K562 (cell line): ENCODE measurements at regions not wholly inside any gene's neighbourhood (a gene's known extent, or its start where the extent isn't known, plus 50 kb on each side); places are given as distances from the start of the nearest gene placed in this dataset.
A peak's percentile ranks its signal among the peaks of the same experiment; 100 is the strongest.

Experiments
- MTA3 ChIP-seq: fragments of 450-650 bp; formaldehyde crosslinking; IDR thresholded peaks from 2 replicates; pipeline ENCODE4 v1.6.1; 2017; ENCODE audit warnings: mild to moderate bottlenecking, borderline replicate concordance
- TF ChIP-seq, protein P1 (sequence below), 3 experiments: IDR thresholded peaks in 2 of 3; conservative IDR thresholded peaks in 1 of 3; 2 replicates each; pipeline ENCODE4 v1.5.1; 2011 to 2012; ENCODE audit warnings: low read length in 3 of 3, mild to moderate bottlenecking in 3 of 3, control low read depth in 2 of 3, improper control_type of control experiment in 1 of 3, inconsistent platforms in 1 of 3, low read depth in 1 of 3, mixed read lengths in 1 of 3, moderate library complexity in 1 of 3; ENCODE audit not compliant: insufficient read depth in 2 of 3

DNA sequence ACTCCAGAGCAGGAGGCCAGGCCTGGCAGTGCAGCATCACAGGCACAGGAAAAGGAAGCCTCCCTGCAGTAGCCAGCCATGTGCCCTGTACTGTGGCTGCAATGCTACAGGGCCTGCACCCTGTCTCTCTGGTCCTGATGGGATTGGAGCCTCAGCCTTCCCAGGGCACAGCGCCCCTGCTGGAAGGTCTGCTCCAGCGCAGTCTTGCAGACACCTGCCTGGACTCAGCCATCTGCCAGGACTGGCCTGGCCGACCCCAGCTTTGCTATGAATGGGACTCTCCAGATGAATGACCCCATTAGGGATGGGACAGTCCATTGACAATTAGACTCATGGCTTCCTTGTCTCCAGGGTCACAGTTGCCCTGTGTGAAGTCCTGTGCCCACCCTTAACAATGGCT, 251.6 kb downstream of the ERMARD start:
- TF ChIP-seq MTA3, result no peak
- TF ChIP-seq, protein P1, sequence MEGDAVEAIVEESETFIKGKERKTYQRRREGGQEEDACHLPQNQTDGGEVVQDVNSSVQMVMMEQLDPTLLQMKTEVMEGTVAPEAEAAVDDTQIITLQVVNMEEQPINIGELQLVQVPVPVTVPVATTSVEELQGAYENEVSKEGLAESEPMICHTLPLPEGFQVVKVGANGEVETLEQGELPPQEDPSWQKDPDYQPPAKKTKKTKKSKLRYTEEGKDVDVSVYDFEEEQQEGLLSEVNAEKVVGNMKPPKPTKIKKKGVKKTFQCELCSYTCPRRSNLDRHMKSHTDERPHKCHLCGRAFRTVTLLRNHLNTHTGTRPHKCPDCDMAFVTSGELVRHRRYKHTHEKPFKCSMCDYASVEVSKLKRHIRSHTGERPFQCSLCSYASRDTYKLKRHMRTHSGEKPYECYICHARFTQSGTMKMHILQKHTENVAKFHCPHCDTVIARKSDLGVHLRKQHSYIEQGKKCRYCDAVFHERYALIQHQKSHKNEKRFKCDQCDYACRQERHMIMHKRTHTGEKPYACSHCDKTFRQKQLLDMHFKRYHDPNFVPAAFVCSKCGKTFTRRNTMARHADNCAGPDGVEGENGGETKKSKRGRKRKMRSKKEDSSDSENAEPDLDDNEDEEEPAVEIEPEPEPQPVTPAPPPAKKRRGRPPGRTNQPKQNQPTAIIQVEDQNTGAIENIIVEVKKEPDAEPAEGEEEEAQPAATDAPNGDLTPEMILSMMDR (IDR thresholded peaks at IDR 0.05 in 2 of 3, conservative IDR thresholded peaks at IDR 0.05 in 1 of 3; ENCODE audit: insufficient read depth in 2 of 3, low read depth in 1 of 3, low read length in 3 of 3), result peak; percentile 19 to 49 (median 35); a peak in 5 of 6 replicates
